Mucosa of rectum (tissue), 2 donors: ENCODE measurements at regions not wholly inside any gene's neighbourhood (a gene's known extent, or its start where the extent isn't known, plus 50 kb on each side); places are given as distances from the start of the nearest gene placed in this dataset.

Source experiments
- H3K27ac ChIP-seq, 2 donors: one replicate each; pipeline ENCODE4 v1.7.0; 2013; ENCODE audit warnings: inconsistent platforms in 2 of 2, low read depth in 2 of 2, low read length in 2 of 2
- H3K27me3 ChIP-seq, 2 donors: one replicate each; pipeline ENCODE4 v1.7.0; 2013; ENCODE audit warnings: low read length in 2 of 2; ENCODE audit not compliant: control insufficient read depth in 2 of 2, insufficient read depth in 2 of 2
- H3K36me3 ChIP-seq, 2 donors: one replicate each; pipeline ENCODE4 v1.7.0; 2013; ENCODE audit warnings: low read length in 2 of 2; ENCODE audit not compliant: control insufficient read depth in 2 of 2, insufficient read depth in 2 of 2
- H3K4me1 ChIP-seq, 2 donors: one replicate each; pipeline ENCODE4 v1.7.0; 2013; ENCODE audit warnings: low read length in 2 of 2, mild to moderate bottlenecking in 1 of 2; ENCODE audit not compliant: control insufficient read depth in 2 of 2, insufficient read depth in 2 of 2
- H3K4me3 ChIP-seq, 2 donors: one replicate each; pipeline ENCODE4 v1.7.0; 2013; ENCODE audit warnings: low read length in 2 of 2
- H3K9ac ChIP-seq, 2 donors: one replicate each; pipeline ENCODE4 v1.7.0; 2013; ENCODE audit warnings: low read length in 2 of 2, low read depth in 1 of 2, mild to moderate bottlenecking in 1 of 2
- H3K9me3 ChIP-seq, 2 donors: one replicate each; pipeline ENCODE4 v1.7.0; 2013; ENCODE audit warnings: low read length in 2 of 2; ENCODE audit not compliant: control insufficient read depth in 2 of 2
- donor health status: healthy.
- donor health status: Normal muscosa, but diverticular disease.

DNA sequence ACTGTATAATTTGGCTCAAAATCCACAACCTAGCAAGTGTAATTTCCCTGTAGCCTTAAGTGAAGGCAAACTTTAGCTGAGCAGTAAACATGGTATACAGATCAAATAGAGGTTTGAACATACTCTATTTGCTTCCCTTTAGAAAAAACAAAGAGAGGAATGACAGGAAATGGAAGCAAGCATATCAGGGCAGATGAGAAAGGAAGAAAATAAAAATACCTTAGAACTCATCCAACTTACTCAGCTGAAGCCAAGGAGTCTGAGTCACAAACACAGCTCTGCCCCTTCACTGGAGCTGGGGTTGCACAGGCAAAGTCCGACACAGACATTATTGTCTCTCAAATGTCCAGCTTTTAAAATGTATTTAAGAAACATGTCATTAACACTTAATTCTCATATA lies 379.9 kb upstream of the IRAK1BP1 start:
- H3K27ac ChIP-seq = no peak overlapping the region
- no peaks in the 10 kb centered on the region for H3K9me3 ChIP-seq
- no peaks in the 10 kb centered on the region for H3K4me1 ChIP-seq
- no peak overlapping the region for H3K9ac ChIP-seq
- no peaks in the 10 kb centered on the region for H3K36me3 ChIP-seq
- H3K27me3 ChIP-seq = no peaks in the 10 kb centered on the region
- H3K4me3 ChIP-seq = no peak overlapping the region

DNA sequence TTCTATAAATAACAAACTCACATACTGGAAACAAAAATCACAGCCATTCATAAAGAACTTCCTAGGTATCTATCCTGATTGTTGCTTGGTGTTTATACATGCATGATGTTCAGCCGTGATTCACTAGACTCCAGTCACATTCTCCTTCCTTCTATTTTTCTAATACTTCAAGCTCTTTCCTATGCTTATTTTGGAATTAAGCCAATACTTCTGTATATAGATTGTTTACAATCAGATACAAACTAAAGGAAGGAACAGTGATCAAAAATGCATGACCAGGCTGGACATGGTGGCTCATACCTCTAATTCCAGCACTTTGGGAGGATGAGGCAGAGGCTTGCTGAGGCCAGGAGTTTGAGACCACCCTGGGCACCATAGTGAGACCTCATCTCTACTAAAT lies 377.5 kb upstream of the IRAK1BP1 start:
- no peaks in the 10 kb centered on the region for H3K9me3 ChIP-seq
- no peak overlapping the region for H3K4me3 ChIP-seq
- H3K9ac ChIP-seq = no peak overlapping the region
- H3K36me3 ChIP-seq = no peaks in the 10 kb centered on the region
- no peaks in the 10 kb centered on the region for H3K27me3 ChIP-seq
- no peak overlapping the region for H3K27ac ChIP-seq
- no peaks in the 10 kb centered on the region for H3K4me1 ChIP-seq

DNA sequence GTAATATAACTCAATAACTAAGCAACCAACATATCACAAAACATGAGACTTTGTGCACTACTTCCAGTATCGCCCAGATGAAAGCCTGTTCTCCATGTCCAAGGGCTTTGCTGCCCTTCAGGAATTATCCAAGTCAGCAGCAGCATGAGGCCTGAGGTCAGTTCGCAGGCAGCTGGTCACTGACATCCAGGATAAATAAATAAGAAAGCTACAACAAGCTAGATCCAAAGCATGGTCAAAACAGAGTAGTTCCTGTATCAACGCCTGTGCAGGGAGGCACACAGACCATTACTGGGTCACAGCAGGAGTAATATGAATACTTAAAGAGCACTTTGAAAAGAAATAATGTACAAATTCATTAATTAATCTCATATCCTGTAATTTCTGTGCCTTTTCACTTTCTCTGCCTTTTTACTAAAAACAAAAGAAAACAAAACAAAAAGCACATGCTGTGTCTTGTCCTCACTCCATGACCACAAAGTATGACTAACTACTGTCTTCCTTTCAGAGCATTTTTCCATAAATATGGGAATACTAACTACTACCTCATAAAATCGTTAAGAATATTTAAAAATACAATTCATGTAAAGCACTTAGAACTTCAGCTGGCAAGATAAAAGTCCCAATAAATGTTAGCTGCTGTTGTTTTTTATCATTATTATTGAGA lies 374.9 kb upstream of the IRAK1BP1 start:
- Histone ChIP-seq H3K4me1 (no peaks in the 10 kb centered on the region), H3K36me3 (no peaks in the 10 kb centered on the region), H3K4me3 (no peak overlapping the region), H3K27me3 (no peaks in the 10 kb centered on the region), H3K27ac (no peak overlapping the region), H3K9ac (no peak overlapping the region), H3K9me3 (no peaks in the 10 kb centered on the region)

DNA sequence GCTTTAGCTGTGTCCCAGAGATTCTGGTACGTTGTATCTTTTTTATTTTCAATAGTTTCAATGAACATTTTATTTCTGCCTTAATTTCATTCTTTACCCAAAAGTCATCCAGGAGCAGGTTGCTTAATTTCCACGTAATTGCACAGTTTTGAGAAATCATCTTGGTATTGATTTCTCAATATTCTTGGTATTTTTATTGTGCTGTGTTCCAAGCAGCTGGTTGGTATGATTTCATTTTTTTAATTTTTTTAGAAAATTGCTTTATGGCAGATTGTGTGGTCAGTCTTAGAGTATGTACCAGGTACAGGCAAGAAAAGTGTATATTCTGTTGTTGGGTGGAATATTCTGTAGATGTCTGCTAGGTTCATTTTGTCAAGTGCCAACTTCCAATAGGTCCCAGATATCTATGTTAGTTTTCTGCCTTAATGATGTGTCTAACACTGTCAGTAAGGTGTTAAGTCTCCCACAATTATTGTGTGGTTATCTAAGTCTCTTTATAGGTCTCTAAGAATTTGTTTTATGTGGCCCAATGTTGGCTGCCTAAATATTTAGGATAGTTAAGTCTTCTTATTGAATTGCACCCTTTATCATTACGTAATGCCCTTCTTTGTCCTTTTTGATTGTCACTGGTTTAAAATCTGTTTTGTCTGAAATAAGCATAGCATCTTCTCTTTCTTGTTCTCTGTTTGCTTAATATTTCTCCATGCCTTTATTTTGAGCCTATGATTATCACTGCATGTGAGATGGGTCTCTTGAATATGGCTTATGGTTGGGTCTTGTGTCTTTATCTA lies 366.9 kb upstream of the IRAK1BP1 start:
- H3K4me1 ChIP-seq = no peaks in the 10 kb centered on the region
- H3K4me3 ChIP-seq = no peak overlapping the region
- H3K36me3 ChIP-seq = no peaks in the 10 kb centered on the region
- H3K27ac ChIP-seq = no peak overlapping the region
- H3K27me3 ChIP-seq = no peaks in the 10 kb centered on the region
- H3K9me3 ChIP-seq = no peaks in the 10 kb centered on the region
- no peak overlapping the region for H3K9ac ChIP-seq

DNA sequence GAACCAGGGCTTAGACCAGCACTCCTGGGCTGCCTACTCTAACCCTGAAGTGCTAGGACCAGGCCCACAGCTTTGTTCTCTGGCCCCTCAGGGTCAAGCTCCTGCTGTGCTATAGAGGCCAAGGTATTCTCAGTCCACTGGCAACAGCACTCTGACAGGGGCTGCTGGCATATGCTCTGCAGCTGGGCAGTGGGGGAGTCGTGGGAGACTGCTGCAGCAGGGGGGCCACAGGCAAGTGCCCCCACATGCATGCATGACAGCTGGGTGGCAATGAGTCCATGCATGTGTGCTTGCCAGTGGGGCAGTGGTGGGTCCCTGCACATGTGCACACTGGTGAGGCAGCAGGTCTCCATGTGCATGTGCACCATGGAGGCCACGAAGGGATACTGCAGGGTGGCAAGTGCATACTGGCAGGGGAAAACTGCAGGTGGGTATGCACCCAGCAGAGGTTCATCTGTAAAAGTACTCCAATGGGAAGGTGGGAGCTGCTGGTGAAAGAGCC lies 364.9 kb upstream of the IRAK1BP1 start:
- H3K27me3 ChIP-seq = no peaks in the 10 kb centered on the region
- peaks cover 0 to 2% of the 10 kb centered on the region in 2 donors for H3K9me3 ChIP-seq
- no peak overlapping the region for H3K27ac ChIP-seq
- no peak overlapping the region for H3K9ac ChIP-seq
- no peaks in the 10 kb centered on the region for H3K4me1 ChIP-seq
- H3K4me3 ChIP-seq = no peak overlapping the region
- H3K36me3 ChIP-seq = no peaks in the 10 kb centered on the region

DNA sequence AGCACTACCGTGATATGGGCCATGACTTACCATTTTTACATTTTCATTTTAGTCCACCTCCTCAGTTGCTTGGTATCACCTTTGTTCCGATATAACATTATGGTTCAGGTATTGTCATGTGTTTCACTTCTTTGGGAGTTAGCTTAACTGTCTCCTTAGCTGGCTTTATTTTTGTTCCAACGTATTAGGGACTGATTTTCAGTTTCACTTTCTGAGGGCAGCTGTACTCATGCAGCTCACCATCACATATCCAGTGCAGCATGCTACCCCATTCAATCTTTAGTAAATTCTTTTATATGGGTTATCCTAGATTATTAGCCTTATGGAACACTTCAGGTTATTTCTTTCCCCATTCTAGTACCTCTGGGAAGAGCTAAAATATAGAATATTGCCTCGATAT lies 362.2 kb upstream of the IRAK1BP1 start:
- H3K9ac ChIP-seq = no peak overlapping the region
- no peak overlapping the region for H3K4me3 ChIP-seq
- H3K4me1 ChIP-seq = no peaks in the 10 kb centered on the region
- no peaks in the 10 kb centered on the region for H3K36me3 ChIP-seq
- no peak overlapping the region for H3K27ac ChIP-seq
- H3K9me3 ChIP-seq = peaks cover 0 to 2% of the 10 kb centered on the region in 2 donors
- H3K27me3 ChIP-seq = no peaks in the 10 kb centered on the region

DNA sequence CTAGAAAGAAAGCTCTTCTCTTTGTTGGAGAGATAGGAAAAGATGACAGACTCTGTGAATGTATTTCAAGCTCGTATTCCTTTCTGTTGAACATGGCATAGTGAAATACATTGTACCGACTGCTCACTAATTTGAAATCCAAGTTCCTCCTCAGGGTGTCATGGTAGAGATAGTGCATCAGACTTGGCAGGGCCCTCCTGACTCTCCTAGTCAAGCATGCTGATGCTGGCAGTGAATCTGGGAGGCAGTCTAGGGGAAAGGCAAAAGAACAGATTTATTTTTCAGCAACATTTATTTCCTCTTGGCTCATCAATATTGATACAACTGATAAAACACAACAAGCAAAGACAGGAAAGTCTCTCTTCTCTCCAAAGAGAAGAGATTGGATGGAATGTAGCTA lies 356.3 kb upstream of the IRAK1BP1 start:
- Histone ChIP-seq H3K9ac (no peak overlapping the region), H3K36me3 (no peaks in the 10 kb centered on the region), H3K27me3 (no peaks in the 10 kb centered on the region), H3K4me3 (no peak overlapping the region), H3K4me1 (no peaks in the 10 kb centered on the region), H3K9me3 (peaks cover 0 to 2% of the 10 kb centered on the region in 2 donors), H3K27ac (no peak overlapping the region)

DNA sequence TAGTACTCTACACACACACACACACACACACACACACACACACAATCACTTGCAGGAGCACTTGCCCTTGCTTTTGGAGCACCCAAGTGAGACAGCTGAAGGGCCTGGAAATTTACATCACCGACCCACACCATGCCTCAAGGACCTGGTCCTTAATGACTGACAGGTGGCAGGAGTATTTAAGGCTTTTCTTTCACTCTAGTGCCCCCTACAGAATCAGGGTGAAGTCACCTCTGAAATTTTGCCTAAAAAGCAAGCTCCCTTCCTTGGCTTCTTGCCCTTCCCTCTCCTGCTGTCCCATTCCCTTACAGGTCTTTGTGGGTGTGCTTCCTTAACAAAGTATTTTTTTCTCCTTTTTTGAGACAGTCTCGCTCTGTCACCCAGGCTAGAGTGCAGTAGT lies 353.5 kb upstream of the IRAK1BP1 start:
- Histone ChIP-seq H3K4me3 (no peak overlapping the region), H3K36me3 (no peaks in the 10 kb centered on the region), H3K27ac (no peak overlapping the region), H3K27me3 (no peaks in the 10 kb centered on the region), H3K4me1 (no peaks in the 10 kb centered on the region), H3K9me3 (no peaks in the 10 kb centered on the region), H3K9ac (no peak overlapping the region)

DNA sequence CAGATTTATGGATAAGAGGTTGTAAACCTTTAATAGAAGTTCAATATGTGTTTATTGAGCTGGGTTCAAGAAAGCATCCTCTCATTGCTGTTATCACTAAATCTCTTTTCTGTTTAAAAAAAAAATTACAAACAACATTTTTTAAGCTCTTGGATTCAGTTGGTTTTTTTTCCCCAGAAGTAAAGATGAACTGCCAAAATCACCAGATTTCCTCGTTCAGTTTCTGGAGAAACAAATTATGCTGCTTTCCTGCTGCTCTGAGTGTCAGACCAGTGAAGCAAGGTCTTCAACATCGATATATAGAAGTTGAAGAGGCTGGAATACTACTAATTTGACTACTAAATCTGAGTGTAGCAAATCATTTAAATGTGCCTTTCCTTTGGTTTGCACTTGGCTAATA lies 352.1 kb upstream of the IRAK1BP1 start:
- Histone ChIP-seq H3K9me3 (no peaks in the 10 kb centered on the region), H3K9ac (no peak overlapping the region), H3K27ac (no peak overlapping the region), H3K4me1 (no peaks in the 10 kb centered on the region), H3K27me3 (no peaks in the 10 kb centered on the region), H3K4me3 (no peak overlapping the region), H3K36me3 (no peaks in the 10 kb centered on the region)

DNA sequence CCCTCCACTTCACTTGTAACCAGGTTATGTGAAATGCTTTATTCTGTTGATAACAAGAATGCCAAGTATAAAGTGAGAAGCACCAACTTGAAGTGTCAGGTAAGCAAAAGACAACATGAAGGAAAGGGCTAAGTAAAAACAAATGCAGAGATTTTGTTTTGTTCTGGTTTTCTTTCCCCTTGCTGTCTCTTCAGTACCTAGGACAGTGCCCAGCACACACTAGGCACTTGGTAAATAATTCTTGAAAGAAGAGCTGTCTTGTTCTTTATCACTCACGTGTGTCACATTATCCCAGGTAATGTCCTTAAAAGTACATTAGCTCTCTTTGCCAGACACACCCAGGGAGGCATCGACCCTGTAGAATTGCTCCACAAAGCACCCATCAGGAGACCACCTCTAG lies 350.0 kb upstream of the IRAK1BP1 start:
- H3K4me1 ChIP-seq = no peaks in the 10 kb centered on the region

More for the DNA sequence above, 350.0 kb upstream of the IRAK1BP1 start:
- Histone ChIP-seq H3K27ac (no peak overlapping the region), H3K4me3 (no peak overlapping the region), H3K9ac (no peak overlapping the region), H3K36me3 (no peaks in the 10 kb centered on the region), H3K9me3 (no peaks in the 10 kb centered on the region), H3K27me3 (no peaks in the 10 kb centered on the region)
